ENCODE measurements at regions not wholly inside any gene's neighbourhood (a gene's known extent, or its start where the extent isn't known, plus 50 kb on each side); places are given as distances from the start of the nearest gene placed in this dataset.

GRCh38 chr10:47233631-47234030 is 66.4 kb upstream of the GDF10 start:
- H3K36me3 ChIP-seq: no peaks in the 10 kb centered on the region
- ATAC-seq (no peak), DNase-seq (no peak)
- no peak for TF ChIP-seq CTCF (IDR thresholded peaks at IDR 0.05)
- no peak overlapping the region for H3K4me3 ChIP-seq
- no peaks in the 10 kb centered on the region for H3K9me3 ChIP-seq
- intact Hi-C loops (cut with DNase I): no loop called here
- peaks cover 3% of the 10 kb centered on the region for H3K4me1 ChIP-seq
- H3K27me3 ChIP-seq: no peaks in the 10 kb centered on the region
- no peak overlapping the region for H3K27ac ChIP-seq

- peaks cover 3% of the 10 kb centered on the region for H3K4me1 ChIP-seq
- no peak for ATAC-seq
- H3K4me3 ChIP-seq: no peak overlapping the region
- H3K27me3 ChIP-seq: no peaks in the 10 kb centered on the region
- no peak overlapping the region for H3K27ac ChIP-seq
- H3K36me3 ChIP-seq: no peaks in the 10 kb centered on the region
- intact Hi-C loops (cut with DNase I): no loop called here
- TF ChIP-seq CTCF (IDR thresholded peaks at IDR 0.05): no peak
- no peak for DNase-seq
- H3K9me3 ChIP-seq: no peaks in the 10 kb centered on the region
Observed at GRCh38 chr10:47235484-47235883, 64.5 kb upstream of the GDF10 start.

GRCh38 chr10:47237316-47238260 is 62.4 kb upstream of the GDF10 start:
- intact Hi-C loops (cut with DNase I): no loop called here

GRCh38 chr10:47238331-47239095 is 61.5 kb upstream of the GDF10 start:
- TF ChIP-seq CTCF (IDR thresholded peaks at IDR 0.05): no peak
- no peaks in the 10 kb centered on the region for H3K4me1 ChIP-seq

More at GRCh38 chr10:47237316-47238260, 62.4 kb upstream of the GDF10 start:
- H3K9me3 ChIP-seq: no peaks in the 10 kb centered on the region
- H3K4me3 ChIP-seq: no peak overlapping the region
- no peaks in the 10 kb centered on the region for H3K36me3 ChIP-seq
- TF ChIP-seq CTCF (IDR thresholded peaks at IDR 0.05): no peak
- no peak overlapping the region for H3K27ac ChIP-seq
- DNase-seq: no peak
- no peaks in the 10 kb centered on the region for H3K27me3 ChIP-seq
- H3K4me1 ChIP-seq: no peaks in the 10 kb centered on the region
- ATAC-seq: no peak

GRCh38 chr10:47239211-47239610 is 60.8 kb upstream of the GDF10 start:
- DNase-seq (no peak), ATAC-seq (no peak)
- no peak overlapping the region for H3K4me3 ChIP-seq
- H3K4me1 ChIP-seq: no peaks in the 10 kb centered on the region
- no peaks in the 10 kb centered on the region for H3K9me3 ChIP-seq
- intact Hi-C loops (cut with DNase I): no loop called here
- no peak for TF ChIP-seq CTCF (IDR thresholded peaks at IDR 0.05)
- H3K27me3 ChIP-seq: no peaks in the 10 kb centered on the region
- no peaks in the 10 kb centered on the region for H3K36me3 ChIP-seq
- no peak overlapping the region for H3K27ac ChIP-seq

More at GRCh38 chr10:47238331-47239095, 61.5 kb upstream of the GDF10 start:
- intact Hi-C loops (cut with DNase I): no loop called here
- ATAC-seq: no peak
- DNase-seq: no peak
- Histone ChIP-seq H3K27ac (no peak overlapping the region), H3K4me3 (no peak overlapping the region), H3K27me3 (no peaks in the 10 kb centered on the region), H3K36me3 (no peaks in the 10 kb centered on the region), H3K9me3 (no peaks in the 10 kb centered on the region)

Data from upper lobe of right lung (tissue), 1 donor.